LNCAP (cell line): ENCODE measurements at regions not wholly inside any gene's neighbourhood (a gene's known extent, or its start where the extent isn't known, plus 50 kb on each side); places are given as distances from the start of the nearest gene placed in this dataset.

Experiments
- CTCF ChIP-seq: fragments of 450-650 bp; IDR thresholded peaks from 2 replicates; pipeline ENCODE4 v1.5.1; 2017; ENCODE audit warnings: mild to moderate bottlenecking

- TF ChIP-seq CTCF = no peak
Measured at GRCh38 chr3:30167541-30168011, 438.8 kb upstream of the TGFBR2 start.

- no peak for TF ChIP-seq CTCF
Measured at GRCh38 chr3:30169487-30169886, 436.9 kb upstream of the TGFBR2 start.

- no peak for TF ChIP-seq CTCF
Measured at GRCh38 chr3:30170681-30171438, 435.5 kb upstream of the TGFBR2 start.

GRCh38 chr3:30174357-30174756, 432.0 kb upstream of the TGFBR2 start:
- no peak for TF ChIP-seq CTCF

GRCh38 chr3:30180310-30181177, 425.9 kb upstream of the TGFBR2 start:
- no peak for TF ChIP-seq CTCF

GRCh38 chr3:30181178-30181465, 425.3 kb upstream of the TGFBR2 start:
- TF ChIP-seq CTCF = no peak

- TF ChIP-seq CTCF = no peak
Measured at GRCh38 chr3:30181581-30181980, 424.8 kb upstream of the TGFBR2 start.
